Kidney epithelial cell (primary cell): ENCODE measurements at regions not wholly inside any gene's neighbourhood (a gene's known extent, or its start where the extent isn't known, plus 50 kb on each side); places are given as distances from the start of the nearest gene placed in this dataset.

ENCODE experiments used
- DNase-seq: peaks from one replicate; pipeline ENCODE4 v3.0.0-alpha.2; 2010; ENCODE audit warnings: low read depth
- H3K27me3 ChIP-seq: 2 replicates; pipeline ENCODE4 v1.6.0; 2011; ENCODE audit warnings: low read length; ENCODE audit not compliant: control insufficient read depth, insufficient read depth
- H3K36me3 ChIP-seq: 2 replicates; pipeline ENCODE4 v1.5.1; 2011; ENCODE audit warnings: low read length; ENCODE audit not compliant: control insufficient read depth, insufficient read depth
- H3K4me3 ChIP-seq: 2 replicates; pipeline ENCODE4 v1.5.1; 2011; ENCODE audit warnings: low read depth, mild to moderate bottlenecking, control low read depth, low read length
- TF ChIP-seq, protein P1 (sequence below): IDR thresholded peaks from 2 replicates; pipeline ENCODE4 v1.5.1; 2011; ENCODE audit warnings: mild to moderate bottlenecking, moderate library complexity, low read length, control low read depth, inconsistent platforms; ENCODE audit not compliant: insufficient read depth, poor library complexity, severe bottlenecking

- Histone ChIP-seq H3K4me3 (no peak overlapping the region), H3K27me3 (no peaks in the 10 kb centered on the region), H3K36me3 (no peaks in the 10 kb centered on the region)
- no peak for DNase-seq
- TF ChIP-seq, protein P1, sequence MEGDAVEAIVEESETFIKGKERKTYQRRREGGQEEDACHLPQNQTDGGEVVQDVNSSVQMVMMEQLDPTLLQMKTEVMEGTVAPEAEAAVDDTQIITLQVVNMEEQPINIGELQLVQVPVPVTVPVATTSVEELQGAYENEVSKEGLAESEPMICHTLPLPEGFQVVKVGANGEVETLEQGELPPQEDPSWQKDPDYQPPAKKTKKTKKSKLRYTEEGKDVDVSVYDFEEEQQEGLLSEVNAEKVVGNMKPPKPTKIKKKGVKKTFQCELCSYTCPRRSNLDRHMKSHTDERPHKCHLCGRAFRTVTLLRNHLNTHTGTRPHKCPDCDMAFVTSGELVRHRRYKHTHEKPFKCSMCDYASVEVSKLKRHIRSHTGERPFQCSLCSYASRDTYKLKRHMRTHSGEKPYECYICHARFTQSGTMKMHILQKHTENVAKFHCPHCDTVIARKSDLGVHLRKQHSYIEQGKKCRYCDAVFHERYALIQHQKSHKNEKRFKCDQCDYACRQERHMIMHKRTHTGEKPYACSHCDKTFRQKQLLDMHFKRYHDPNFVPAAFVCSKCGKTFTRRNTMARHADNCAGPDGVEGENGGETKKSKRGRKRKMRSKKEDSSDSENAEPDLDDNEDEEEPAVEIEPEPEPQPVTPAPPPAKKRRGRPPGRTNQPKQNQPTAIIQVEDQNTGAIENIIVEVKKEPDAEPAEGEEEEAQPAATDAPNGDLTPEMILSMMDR, result no peak
Measured at GRCh38 chr12:13734584-13735152, 246.7 kb downstream of the GRIN2B start.

DNA sequence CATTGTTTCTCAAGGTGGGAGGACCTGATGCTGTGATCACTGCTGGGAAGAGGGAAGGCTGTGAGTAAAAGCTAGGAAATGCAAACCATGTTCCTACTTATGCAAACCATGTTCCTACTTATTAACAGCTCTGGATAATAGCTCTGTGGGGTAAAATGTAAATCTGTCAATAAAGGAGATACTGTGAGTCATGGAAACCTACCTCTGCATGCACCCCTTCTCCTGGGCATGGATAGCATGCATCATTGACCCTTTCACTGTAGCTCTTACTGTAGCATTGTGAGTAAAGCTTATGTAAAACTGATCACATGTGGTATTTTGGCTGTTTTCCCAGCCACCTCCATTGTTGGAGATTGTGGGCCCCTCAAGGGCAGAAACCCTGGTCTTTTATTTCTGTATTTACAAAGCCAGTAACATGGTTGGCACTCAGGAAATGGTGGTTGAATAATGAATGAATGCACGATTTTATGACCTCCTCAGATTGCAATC, 253.7 kb downstream of the GRIN2B start:
- Histone ChIP-seq H3K27me3 (no peaks in the 10 kb centered on the region), H3K4me3 (no peak overlapping the region), H3K36me3 (no peaks in the 10 kb centered on the region)
- TF ChIP-seq, protein P1, result no peak
- DNase-seq, result peak; percentile 94

DNA sequence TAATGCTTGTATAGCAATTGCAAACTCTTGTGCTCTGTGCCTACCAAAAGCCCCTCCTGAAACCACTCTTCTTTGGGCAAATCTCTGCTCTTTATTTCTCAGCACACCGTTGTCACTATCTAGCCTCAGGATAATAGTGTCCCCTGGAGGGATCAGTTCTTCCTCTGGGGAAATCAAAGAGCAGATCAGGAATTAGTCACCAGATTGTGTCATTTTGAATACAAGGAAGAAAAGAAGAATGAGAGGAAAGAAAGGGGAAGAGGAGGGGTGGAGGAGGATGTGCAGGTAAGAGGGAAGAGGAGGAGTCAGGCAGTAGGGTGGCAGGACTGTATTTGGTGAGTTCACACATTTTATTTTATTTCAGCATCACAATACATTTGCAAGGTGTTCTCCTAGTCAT, 256.4 kb downstream of the GRIN2B start:
- TF ChIP-seq, protein P1, result no peak
- Histone ChIP-seq H3K4me3 (no peak overlapping the region), H3K27me3 (no peaks in the 10 kb centered on the region), H3K36me3 (no peaks in the 10 kb centered on the region)
- no peak for DNase-seq

GRCh38 chr12:13724136-13724535, 257.3 kb downstream of the GRIN2B start:
- Histone ChIP-seq H3K27me3 (no peaks in the 10 kb centered on the region), H3K4me3 (no peak overlapping the region), H3K36me3 (no peaks in the 10 kb centered on the region)
- no peak for DNase-seq
- TF ChIP-seq, protein P1, result no peak

GRCh38 chr12:13719986-13720385, 261.4 kb downstream of the GRIN2B start:
- TF ChIP-seq, protein P1, result no peak
- no peaks in the 10 kb centered on the region for H3K36me3 ChIP-seq
- no peaks in the 10 kb centered on the region for H3K27me3 ChIP-seq
- DNase-seq, result no peak
- H3K4me3 ChIP-seq, result no peak overlapping the region

GRCh38 chr12:13718271-13718670, 263.1 kb downstream of the GRIN2B start:
- TF ChIP-seq, protein P1, result no peak
- H3K4me3 ChIP-seq, result no peak overlapping the region
- H3K27me3 ChIP-seq, result no peaks in the 10 kb centered on the region
- no peak for DNase-seq
- no peaks in the 10 kb centered on the region for H3K36me3 ChIP-seq
